ENCODE measurements at regions not wholly inside any gene's neighbourhood (a gene's known extent, or its start where the extent isn't known, plus 50 kb on each side); places are given as distances from the start of the nearest gene placed in this dataset.

DNA sequence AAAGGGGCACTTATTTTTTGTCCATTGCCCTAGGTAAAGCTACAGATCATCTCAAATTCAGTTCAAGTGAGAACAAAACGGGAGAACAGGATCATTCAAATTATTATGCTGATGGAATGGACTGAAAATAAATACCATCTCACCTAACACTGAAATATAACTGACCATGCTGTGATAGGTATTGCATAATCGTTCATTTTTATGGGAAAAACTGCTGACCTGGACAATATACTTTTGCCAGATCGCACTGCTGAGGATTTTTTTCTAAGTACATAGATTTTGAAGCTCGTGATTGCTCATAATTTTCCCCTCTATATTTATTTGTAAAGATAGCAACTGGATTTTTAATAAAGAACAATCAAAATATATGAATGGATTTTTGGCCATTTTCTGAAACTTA, 636.6 kb upstream of the NEGR1 start:
- Mint-ChIP-seq H3K36me3 (ENCODE audit: low read depth) (no peaks in the 10 kb centered on the region), H3K4me3 (no peak overlapping the region), H3K9me3 (ENCODE audit: insufficient read depth) (no peaks in the 10 kb centered on the region), H3K4me1 (ENCODE audit: low read depth) (no peaks in the 10 kb centered on the region), H3K27me3 (ENCODE audit: low read depth) (no peaks in the 10 kb centered on the region), H3K27ac (no peak overlapping the region)
- POLR2A ChIA-PET: no interaction called here
- ATAC-seq (no peak), DNase-seq (no peak)
- CTCF ChIA-PET: no interaction called here

DNA sequence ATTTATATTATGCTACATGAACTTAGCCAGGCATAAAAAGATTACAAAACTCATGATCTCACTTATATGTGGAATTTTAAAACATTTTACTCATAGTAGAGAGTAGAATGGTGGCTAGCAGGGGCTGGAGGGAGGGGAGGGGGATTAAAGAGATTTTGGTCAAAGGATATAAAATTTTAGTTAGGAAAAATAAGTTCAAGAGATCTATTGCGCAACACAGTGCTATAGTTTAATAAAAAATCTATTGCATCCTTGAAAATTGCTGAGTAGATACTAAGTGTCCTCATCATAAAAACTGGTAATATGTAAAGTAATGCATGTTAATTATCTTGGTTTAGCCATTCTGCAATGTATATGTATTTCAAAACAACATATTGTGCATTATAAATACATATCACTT, 635.6 kb upstream of the NEGR1 start:
- POLR2A ChIA-PET: no interaction called here

DNA sequence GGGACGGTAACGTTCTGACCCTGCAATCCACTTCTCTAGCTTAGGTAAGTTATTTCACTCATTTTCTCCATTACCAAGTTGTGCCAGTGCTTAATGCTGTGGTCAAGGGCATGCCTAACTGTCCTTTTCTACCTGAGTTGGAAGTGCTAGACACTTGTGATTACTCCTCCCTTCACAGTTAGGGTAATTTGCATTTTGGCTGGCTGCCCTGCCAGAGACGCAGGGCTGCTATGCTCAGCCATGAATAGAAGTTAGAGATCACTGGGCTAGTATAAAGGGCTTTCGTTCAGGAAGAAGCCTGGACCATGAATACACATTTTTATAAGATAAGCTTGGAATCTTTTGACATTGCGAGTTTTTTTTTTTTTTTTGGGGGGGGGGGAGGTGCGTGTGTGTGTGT, 633.2 kb upstream of the NEGR1 start:
- POLR2A ChIA-PET: no interaction called here
- Mint-ChIP-seq H3K27ac (no peak overlapping the region), H3K4me3 (no peak overlapping the region), H3K9me3 (ENCODE audit: insufficient read depth) (no peaks in the 10 kb centered on the region), H3K27me3 (ENCODE audit: low read depth) (no peaks in the 10 kb centered on the region), H3K36me3 (ENCODE audit: low read depth) (no peaks in the 10 kb centered on the region), H3K4me1 (ENCODE audit: low read depth) (no peaks in the 10 kb centered on the region)
- CTCF ChIA-PET: no interaction called here
- ATAC-seq (no peak), DNase-seq (no peak)

More for the DNA sequence above, 635.6 kb upstream of the NEGR1 start:
- DNase-seq (no peak), ATAC-seq (no peak)
- no peaks in the 10 kb centered on the region for H3K9me3 Mint-ChIP-seq (ENCODE audit: insufficient read depth)
- no peaks in the 10 kb centered on the region for H3K27me3 Mint-ChIP-seq (ENCODE audit: low read depth)
- H3K27ac Mint-ChIP-seq: no peak overlapping the region
- H3K4me1 Mint-ChIP-seq (ENCODE audit: low read depth): no peaks in the 10 kb centered on the region
- no peaks in the 10 kb centered on the region for H3K36me3 Mint-ChIP-seq (ENCODE audit: low read depth)
- no peak overlapping the region for H3K4me3 Mint-ChIP-seq
- CTCF ChIA-PET: no interaction called here

DNA sequence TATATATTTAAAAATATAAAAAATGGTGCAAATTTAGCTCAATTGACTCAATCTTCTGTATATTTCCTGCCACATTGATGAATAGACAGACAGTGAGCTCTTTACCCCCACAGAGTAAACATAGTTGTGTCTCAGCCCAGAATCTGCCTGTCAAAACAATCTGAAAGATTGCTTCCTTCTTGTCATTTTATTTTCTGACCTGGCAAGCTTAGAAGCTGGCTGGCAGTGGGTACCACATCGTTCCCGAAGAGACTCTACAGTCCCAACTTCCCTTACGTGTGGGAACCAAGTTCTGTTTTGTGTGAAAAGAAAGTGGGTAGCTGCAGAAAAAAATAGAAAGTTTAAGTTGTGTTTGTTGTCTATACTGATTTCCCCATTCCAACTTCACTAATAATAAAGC, 629.3 kb upstream of the NEGR1 start:
- ATAC-seq: no peak
- H3K27me3 Mint-ChIP-seq (ENCODE audit: low read depth): no peaks in the 10 kb centered on the region
- no peaks in the 10 kb centered on the region for H3K36me3 Mint-ChIP-seq (ENCODE audit: low read depth)
- no peak for DNase-seq
- no peak overlapping the region for H3K4me3 Mint-ChIP-seq
- no peak overlapping the region for H3K27ac Mint-ChIP-seq
- CTCF ChIA-PET: no interaction called here
- POLR2A ChIA-PET: no interaction called here
- H3K9me3 Mint-ChIP-seq (ENCODE audit: insufficient read depth): no peaks in the 10 kb centered on the region
- H3K4me1 Mint-ChIP-seq (ENCODE audit: low read depth): no peaks in the 10 kb centered on the region

DNA sequence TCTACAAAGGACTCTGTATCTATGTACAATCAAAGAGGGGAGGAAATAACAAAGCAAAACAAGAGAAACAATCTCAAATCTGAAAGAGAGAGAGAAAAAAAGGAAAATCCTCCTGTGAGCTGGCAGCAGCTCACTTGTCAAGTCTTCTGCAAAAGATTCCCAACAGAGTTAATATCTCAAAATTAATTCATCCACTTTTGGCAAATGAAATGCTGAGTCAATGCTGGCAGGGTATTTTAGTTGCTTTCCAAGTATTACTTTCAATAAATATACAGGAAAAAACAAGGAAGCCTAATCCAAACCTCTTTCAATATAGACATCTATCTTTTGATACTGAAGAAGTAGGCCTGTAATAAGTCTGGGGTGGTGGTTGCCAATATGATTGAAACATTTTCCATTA, 613.9 kb upstream of the NEGR1 start:
- ChIA-PET POLR2A (no interaction called here), CTCF (no interaction called here)
- Mint-ChIP-seq H3K4me3 (no peak overlapping the region), H3K36me3 (ENCODE audit: low read depth) (no peaks in the 10 kb centered on the region), H3K27ac (no peak overlapping the region), H3K4me1 (ENCODE audit: low read depth) (no peaks in the 10 kb centered on the region), H3K9me3 (ENCODE audit: insufficient read depth) (peaks cover 6% of the 10 kb centered on the region), H3K27me3 (ENCODE audit: low read depth) (no peaks in the 10 kb centered on the region)
- no peak for DNase-seq
- ATAC-seq: no peak

DNA sequence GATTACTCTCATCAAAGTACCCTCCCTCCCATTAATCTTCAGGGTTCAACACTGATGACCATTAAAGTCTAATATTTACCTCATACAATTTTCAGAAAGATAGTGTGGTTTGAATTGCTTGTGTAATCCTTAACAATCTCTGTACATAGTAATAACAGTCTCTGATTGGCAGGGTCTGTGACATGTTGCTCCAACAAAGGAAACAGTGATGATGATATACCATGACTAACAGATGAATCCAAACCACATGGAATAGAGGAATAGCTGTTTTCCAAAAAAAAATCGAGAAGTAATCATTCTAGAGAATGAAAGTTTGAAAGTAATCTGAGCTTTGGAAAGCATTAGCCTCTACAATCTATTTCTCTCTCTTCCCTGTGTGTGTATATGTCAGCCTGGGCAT, 610.1 kb upstream of the NEGR1 start:
- H3K4me1 Mint-ChIP-seq (ENCODE audit: low read depth): no peaks in the 10 kb centered on the region
- ATAC-seq: no peak
- H3K36me3 Mint-ChIP-seq (ENCODE audit: low read depth): no peaks in the 10 kb centered on the region
- no peak for DNase-seq
- H3K27ac Mint-ChIP-seq: no peak overlapping the region
- POLR2A ChIA-PET: no interaction called here
- peaks cover 8% of the 10 kb centered on the region for H3K9me3 Mint-ChIP-seq (ENCODE audit: insufficient read depth)
- H3K27me3 Mint-ChIP-seq (ENCODE audit: low read depth): no peaks in the 10 kb centered on the region
- H3K4me3 Mint-ChIP-seq: no peak overlapping the region
- CTCF ChIA-PET: no interaction called here

DNA sequence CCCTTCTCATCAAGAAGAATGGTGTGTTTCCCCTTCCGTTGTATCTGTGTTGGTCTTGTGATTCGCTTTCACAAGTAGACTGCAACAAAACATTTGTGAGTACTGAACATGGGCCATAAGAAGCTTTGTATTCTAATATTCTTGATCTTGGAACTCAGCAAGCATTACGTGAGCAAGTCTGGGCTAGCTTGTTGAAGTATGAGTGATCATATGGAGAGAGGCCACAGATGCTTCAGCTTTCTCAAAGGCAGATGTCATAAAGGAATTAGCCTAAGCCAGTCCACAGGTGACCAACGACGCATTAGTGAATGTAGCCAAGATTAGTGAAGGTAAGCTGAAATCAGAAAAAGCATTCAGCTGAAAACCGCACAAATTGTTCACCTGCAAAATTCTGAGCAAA, 609.6 kb upstream of the NEGR1 start:
- CTCF ChIA-PET: no interaction called here
- H3K4me1 Mint-ChIP-seq (ENCODE audit: low read depth): no peaks in the 10 kb centered on the region
- no peak overlapping the region for H3K4me3 Mint-ChIP-seq
- ATAC-seq: no peak
- POLR2A ChIA-PET: no interaction called here
- H3K36me3 Mint-ChIP-seq (ENCODE audit: low read depth): no peaks in the 10 kb centered on the region
- H3K9me3 Mint-ChIP-seq (ENCODE audit: insufficient read depth): peaks cover 9% of the 10 kb centered on the region
- H3K27me3 Mint-ChIP-seq (ENCODE audit: low read depth): no peaks in the 10 kb centered on the region
- H3K27ac Mint-ChIP-seq: no peak overlapping the region
- no peak for DNase-seq

DNA sequence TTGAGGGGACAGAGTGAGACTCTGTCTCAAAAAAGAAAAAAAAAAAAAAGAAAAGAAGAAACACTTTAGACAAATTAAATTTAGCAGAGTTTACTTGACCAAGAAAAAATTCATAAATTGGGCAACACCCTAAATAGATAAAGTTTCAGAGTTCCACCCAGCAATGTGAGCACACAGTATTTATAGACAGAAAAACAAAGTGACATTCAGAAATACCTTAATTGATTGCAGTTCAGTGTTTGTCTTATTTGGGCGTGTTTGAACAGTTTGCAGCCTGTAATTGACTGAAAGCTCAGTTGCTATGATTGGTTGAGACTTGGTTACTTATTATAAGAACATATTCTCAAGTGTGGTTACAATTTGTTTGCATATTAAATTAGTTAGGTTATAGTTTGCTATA, 603.5 kb upstream of the NEGR1 start:
- DNase-seq: no peak
- ChIA-PET POLR2A (no interaction called here), CTCF (no interaction called here)

DNA sequence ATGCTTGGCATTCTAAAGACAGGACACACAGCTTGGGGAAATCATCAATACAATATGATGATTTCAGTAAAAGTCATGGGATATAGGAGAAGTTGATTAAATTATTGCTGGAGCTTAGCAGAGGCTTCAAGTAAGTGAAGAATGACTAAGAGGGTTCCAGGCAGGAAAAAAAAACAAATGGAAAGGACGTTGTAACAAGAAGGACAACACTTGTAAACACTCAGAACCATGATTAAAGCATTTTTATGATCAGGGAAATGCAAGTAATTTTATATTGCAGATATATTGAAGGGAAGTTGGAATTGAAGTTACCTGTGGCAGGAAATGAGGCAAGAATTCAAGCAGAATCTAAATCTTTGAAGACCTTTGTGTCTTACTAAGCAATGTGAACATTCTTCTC, 602.7 kb upstream of the NEGR1 start:
- CTCF ChIA-PET: no interaction called here
- H3K4me1 Mint-ChIP-seq (ENCODE audit: low read depth): no peaks in the 10 kb centered on the region
- ATAC-seq (no peak), DNase-seq (no peak)
- H3K27me3 Mint-ChIP-seq (ENCODE audit: low read depth): no peaks in the 10 kb centered on the region
- POLR2A ChIA-PET: no interaction called here
- no peak overlapping the region for H3K27ac Mint-ChIP-seq
- H3K4me3 Mint-ChIP-seq: no peak overlapping the region
- no peaks in the 10 kb centered on the region for H3K36me3 Mint-ChIP-seq (ENCODE audit: low read depth)
- H3K9me3 Mint-ChIP-seq (ENCODE audit: insufficient read depth): peaks cover 3% of the 10 kb centered on the region

More for the DNA sequence above, 603.5 kb upstream of the NEGR1 start:
- no peaks in the 10 kb centered on the region for H3K36me3 Mint-ChIP-seq (ENCODE audit: low read depth)
- no peak for ATAC-seq
- H3K27ac Mint-ChIP-seq: no peak overlapping the region
- H3K4me3 Mint-ChIP-seq: no peak overlapping the region
- H3K4me1 Mint-ChIP-seq (ENCODE audit: low read depth): no peaks in the 10 kb centered on the region
- peaks cover 3% of the 10 kb centered on the region for H3K9me3 Mint-ChIP-seq (ENCODE audit: insufficient read depth)
- H3K27me3 Mint-ChIP-seq (ENCODE audit: low read depth): no peaks in the 10 kb centered on the region

DNA sequence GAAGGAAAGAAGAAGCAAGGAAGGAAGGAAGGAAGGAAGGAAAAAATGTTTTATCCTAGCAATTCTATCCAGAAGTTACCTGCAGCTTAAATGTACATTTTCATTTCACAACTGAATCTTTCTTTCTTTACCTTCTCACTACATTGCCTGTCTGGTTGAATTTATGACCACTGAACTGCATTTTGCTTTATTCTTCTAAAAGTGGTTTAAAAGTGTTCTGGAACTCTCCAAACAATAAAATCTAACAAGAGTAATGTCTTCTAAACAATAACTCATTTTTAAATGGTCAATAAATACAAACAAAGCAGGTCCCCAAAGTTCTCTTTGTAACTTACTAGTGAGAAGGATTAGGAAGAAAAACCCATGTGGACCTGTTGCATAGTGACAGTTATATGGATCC, 587.5 kb upstream of the NEGR1 start:
- Mint-ChIP-seq H3K9me3 (ENCODE audit: insufficient read depth) (no peaks in the 10 kb centered on the region), H3K4me1 (ENCODE audit: low read depth) (no peaks in the 10 kb centered on the region), H3K27ac (no peak overlapping the region), H3K4me3 (no peak overlapping the region), H3K27me3 (ENCODE audit: low read depth) (no peaks in the 10 kb centered on the region), H3K36me3 (ENCODE audit: low read depth) (no peaks in the 10 kb centered on the region)
- CTCF ChIA-PET: no interaction called here
- POLR2A ChIA-PET: no interaction called here
- DNase-seq (no peak), ATAC-seq (no peak)

DNA sequence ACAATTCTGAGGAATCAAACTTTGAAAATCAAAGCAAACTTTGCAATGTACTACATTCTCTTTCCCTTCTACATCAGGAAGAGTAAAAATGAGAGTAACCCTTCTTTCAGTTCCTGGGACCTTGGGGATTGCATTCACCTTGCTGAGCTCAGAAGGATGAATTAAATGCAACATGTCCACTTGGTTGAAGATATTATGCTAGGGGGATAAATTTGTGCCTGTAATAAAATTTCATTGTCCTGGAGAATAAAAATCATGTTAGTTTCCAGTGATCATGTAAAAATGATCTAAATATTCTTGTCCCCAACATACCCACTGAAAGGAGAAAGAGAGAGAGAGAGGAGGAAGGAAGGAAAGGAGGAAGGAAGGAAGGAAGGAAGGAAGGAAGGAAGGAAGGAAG, 587.1 kb upstream of the NEGR1 start:
- CTCF ChIA-PET: no interaction called here
- DNase-seq (no peak), ATAC-seq (no peak)
- no peaks in the 10 kb centered on the region for H3K9me3 Mint-ChIP-seq (ENCODE audit: insufficient read depth)
- POLR2A ChIA-PET: no interaction called here
- no peaks in the 10 kb centered on the region for H3K36me3 Mint-ChIP-seq (ENCODE audit: low read depth)
- H3K27ac Mint-ChIP-seq: no peak overlapping the region
- no peaks in the 10 kb centered on the region for H3K27me3 Mint-ChIP-seq (ENCODE audit: low read depth)
- no peak overlapping the region for H3K4me3 Mint-ChIP-seq
- no peaks in the 10 kb centered on the region for H3K4me1 Mint-ChIP-seq (ENCODE audit: low read depth)

DNA sequence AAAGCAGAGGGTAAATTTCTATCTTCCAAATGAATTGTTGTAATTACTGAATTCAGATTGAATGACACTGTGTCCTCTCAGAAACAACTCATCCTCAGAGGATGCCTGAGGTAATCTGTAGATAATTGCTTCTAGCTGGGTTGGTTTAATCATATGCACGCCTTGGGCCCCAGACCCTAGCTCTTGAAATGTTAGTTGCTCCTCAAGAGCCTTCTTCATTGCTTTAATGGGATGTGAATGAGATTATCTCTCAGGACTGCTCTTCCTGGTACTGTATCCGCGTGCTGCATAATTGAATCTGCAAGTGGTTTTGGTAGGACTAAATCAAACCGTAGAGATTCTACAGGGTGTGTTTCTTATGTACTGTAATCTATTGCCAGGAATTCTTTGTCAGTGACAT, 569.3 kb upstream of the NEGR1 start:
- Mint-ChIP-seq H3K27me3 (ENCODE audit: low read depth) (no peaks in the 10 kb centered on the region), H3K4me1 (ENCODE audit: low read depth) (no peaks in the 10 kb centered on the region), H3K36me3 (ENCODE audit: low read depth) (no peaks in the 10 kb centered on the region), H3K4me3 (no peak overlapping the region), H3K27ac (no peak overlapping the region), H3K9me3 (ENCODE audit: insufficient read depth) (peaks cover 7% of the 10 kb centered on the region)
- DNase-seq (no peak), ATAC-seq (no peak)
- POLR2A ChIA-PET: no interaction called here
- CTCF ChIA-PET: no interaction called here

DNA sequence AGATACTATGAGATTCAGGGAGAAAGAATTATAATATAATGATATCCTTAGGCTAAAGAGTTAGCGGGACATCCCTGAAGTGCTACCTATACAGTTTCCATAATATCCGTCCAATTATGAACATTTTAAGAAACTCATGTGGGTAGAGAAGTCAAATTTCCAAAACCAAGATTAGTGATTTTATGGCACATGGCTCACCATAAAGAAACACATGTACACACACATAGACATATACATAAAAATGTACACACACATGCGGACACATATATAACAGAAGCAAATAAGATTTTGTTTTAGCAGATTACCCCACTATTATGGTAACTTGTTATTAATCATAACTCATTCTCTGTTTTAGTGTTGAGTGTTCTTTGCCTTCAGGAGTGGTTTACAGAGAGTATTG, 566.7 kb upstream of the NEGR1 start:
- ChIA-PET POLR2A (no interaction called here), CTCF (no interaction called here)
- no peak overlapping the region for H3K4me3 Mint-ChIP-seq
- H3K9me3 Mint-ChIP-seq (ENCODE audit: insufficient read depth): peaks cover 7% of the 10 kb centered on the region
- no peaks in the 10 kb centered on the region for H3K27me3 Mint-ChIP-seq (ENCODE audit: low read depth)
- DNase-seq (no peak), ATAC-seq (no peak)
- H3K4me1 Mint-ChIP-seq (ENCODE audit: low read depth): no peaks in the 10 kb centered on the region
- H3K27ac Mint-ChIP-seq: no peak overlapping the region
- no peaks in the 10 kb centered on the region for H3K36me3 Mint-ChIP-seq (ENCODE audit: low read depth)

DNA sequence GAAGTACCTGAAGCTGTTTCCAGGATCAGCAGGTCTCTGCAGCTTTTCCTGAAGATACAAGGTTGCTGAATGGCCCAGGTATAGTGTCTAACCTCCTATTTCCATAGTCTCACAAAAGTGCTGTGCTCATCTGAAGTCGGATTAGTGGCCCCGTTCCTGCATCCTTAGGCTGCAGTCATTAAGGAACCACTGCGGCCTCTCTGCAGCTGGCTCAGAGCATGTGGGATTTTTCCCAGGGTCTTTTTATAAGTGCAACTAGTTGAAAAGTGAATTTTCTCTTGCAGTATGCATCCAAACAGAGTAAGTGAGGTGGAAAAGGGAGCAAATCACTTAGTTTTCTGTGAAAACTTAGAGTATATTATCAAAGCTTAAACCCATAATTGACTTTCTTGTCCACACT, 565.3 kb upstream of the NEGR1 start:
- CTCF ChIA-PET: no interaction called here
- ATAC-seq: no peak
- Mint-ChIP-seq H3K36me3 (ENCODE audit: low read depth) (no peaks in the 10 kb centered on the region), H3K27ac (no peak overlapping the region), H3K4me3 (no peak overlapping the region), H3K4me1 (ENCODE audit: low read depth) (no peaks in the 10 kb centered on the region), H3K9me3 (ENCODE audit: insufficient read depth) (peaks cover 7% of the 10 kb centered on the region), H3K27me3 (ENCODE audit: low read depth) (no peaks in the 10 kb centered on the region)
- POLR2A ChIA-PET: no interaction called here
- DNase-seq: no peak

All from activated CD8-positive, alpha-beta T cell treated with anti-CD3 and anti-CD28 coated beads, Interleukin-2, amount 10 ng/mL, durations not matched to agents 7 days and 5 days (primary cell).